HAP-1 (cell line): ENCODE measurements at regions not wholly inside any gene's neighbourhood (a gene's known extent, or its start where the extent isn't known, plus 50 kb on each side); places are given as distances from the start of the nearest gene placed in this dataset.
A peak's percentile ranks its signal among the peaks of the same experiment; 100 is the strongest.
"Not testable (repeated sequence)": the region's sequence is repeated elsewhere in the genome, so short reads cannot be mapped to it uniquely, and the experiment has no call there.

Experiments used
- DNase-seq, 2 experiments: peaks; one replicate each; pipeline ENCODE4 v3.0.0-alpha.2; 2016 to 2020; ENCODE audit warnings: low spot score in 2 of 2
- H3K27me3 ChIP-seq: fragments of 250-450 bp; sonication (Bioruptor Pico); 2 replicates; pipeline ENCODE4 v1.5.1; 2020; ENCODE audit warnings: low read depth, mild to moderate bottlenecking, moderate library complexity
- H3K36me3 ChIP-seq: fragments of 250-450 bp; sonication (Bioruptor Pico); replicated peaks from 2 replicates; pipeline ENCODE4 v1.5.1; 2020; ENCODE audit warnings: mild to moderate bottlenecking
- H3K4me1 ChIP-seq: fragments of 250-450 bp; sonication (Bioruptor Pico); 2 replicates; pipeline ENCODE4 v1.5.1; 2020; ENCODE audit warnings: mild to moderate bottlenecking
- H3K4me3 ChIP-seq: fragments of 250-450 bp; sonication (Bioruptor Pico); 2 replicates; pipeline ENCODE4 v1.5.1; 2020; ENCODE audit warnings: mild to moderate bottlenecking, moderate library complexity
- H3K9me3 ChIP-seq: fragments of 250-450 bp; sonication (Bioruptor Pico); 2 replicates; pipeline ENCODE4 v1.5.1; 2020; ENCODE audit warnings: mild to moderate bottlenecking, moderate library complexity
- in situ Hi-C: fragments of 300-500 bp; cut with MboI; formaldehyde crosslinking; loops from 3 replicates; pipeline ENCODE4 v1.14.3; 2020; ENCODE audit warnings: low sequenced_read_pairs, inconsistent platforms, mixed read lengths

- Histone ChIP-seq H3K4me3 (no peak overlapping the region), H3K27me3 (no peaks in the 10 kb centered on the region), H3K4me1 (no peaks in the 10 kb centered on the region), H3K36me3 (no peaks in the 10 kb centered on the region), H3K9me3 (no peaks in the 10 kb centered on the region)
- DNase-seq, result no peak
- in situ Hi-C loops, result no loop called here
These were observed 79.7 kb downstream of the ZNF648 start for GRCh38 chr1:181981821-181982220.

GRCh38 chr1:181972256-181972655 is 89.3 kb downstream of the ZNF648 start:
- in situ Hi-C loops, result no loop called here
- Histone ChIP-seq H3K4me1 (no peaks in the 10 kb centered on the region), H3K9me3 (no peaks in the 10 kb centered on the region), H3K27me3 (no peaks in the 10 kb centered on the region), H3K4me3 (no peak overlapping the region), H3K36me3 (no peaks in the 10 kb centered on the region)
- no peak for DNase-seq

DNA sequence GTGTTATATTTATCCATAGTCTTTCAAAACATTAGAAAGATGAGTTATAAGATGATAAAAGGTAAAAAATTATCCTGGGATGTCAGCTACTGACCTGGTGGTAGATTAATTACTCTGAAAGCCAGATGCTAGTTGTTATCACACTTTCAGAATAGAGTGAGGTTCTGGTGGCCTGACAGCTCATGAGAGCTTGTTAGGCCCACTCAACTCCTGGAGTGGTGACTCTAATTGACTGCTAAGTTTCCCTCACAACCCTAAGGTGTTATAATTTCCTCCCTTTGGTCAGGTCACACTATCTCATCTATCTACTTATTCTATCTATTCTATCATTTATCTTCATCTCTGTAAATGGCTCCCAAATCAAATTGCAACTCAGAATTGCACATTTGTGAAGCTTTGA is 90.1 kb downstream of the ZNF648 start:
- Histone ChIP-seq H3K27me3 (no peaks in the 10 kb centered on the region), H3K36me3 (no peaks in the 10 kb centered on the region), H3K9me3 (no peaks in the 10 kb centered on the region), H3K4me1 (no peaks in the 10 kb centered on the region), H3K4me3 (no peak overlapping the region)
- DNase-seq, result no peak
- in situ Hi-C loops, result no loop called here

DNA sequence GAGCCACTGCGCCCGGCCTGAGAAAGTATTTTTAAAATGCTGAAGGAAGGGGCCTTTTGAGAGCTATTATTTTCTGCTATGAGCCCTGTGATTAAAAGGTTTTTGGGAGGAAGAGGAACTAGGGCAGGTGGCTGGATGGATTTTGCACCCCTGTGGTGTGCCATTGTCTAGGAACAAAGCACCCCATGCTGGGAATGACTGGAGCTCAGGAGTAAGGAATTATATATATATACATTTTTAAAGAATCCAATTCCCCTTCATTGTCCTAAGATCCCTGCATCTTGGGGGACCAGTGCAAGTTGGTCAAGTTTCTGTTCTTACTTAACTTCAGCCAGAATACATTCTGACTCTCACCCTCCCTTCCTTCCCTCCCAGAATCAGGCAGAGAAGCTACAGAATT is 91.6 kb downstream of the ZNF648 start:
- no peak for DNase-seq
- H3K27me3 ChIP-seq, result no peaks in the 10 kb centered on the region
- in situ Hi-C loops, result no loop called here
- no peaks in the 10 kb centered on the region for H3K4me1 ChIP-seq
- no peak overlapping the region for H3K4me3 ChIP-seq
- no peaks in the 10 kb centered on the region for H3K9me3 ChIP-seq
- H3K36me3 ChIP-seq, result no peaks in the 10 kb centered on the region

GRCh38 chr1:181954696-181955095 is 106.8 kb downstream of the ZNF648 start:
- H3K27me3 ChIP-seq, H3K9me3 ChIP-seq, H3K36me3 ChIP-seq, H3K4me1 ChIP-seq, in situ Hi-C loops, H3K4me3 ChIP-seq, DNase-seq: not testable (repeated sequence)

- H3K4me1 ChIP-seq, H3K27me3 ChIP-seq, DNase-seq, H3K36me3 ChIP-seq, in situ Hi-C loops, H3K4me3 ChIP-seq, H3K9me3 ChIP-seq: not testable (repeated sequence)
These were observed 107.3 kb downstream of the ZNF648 start for GRCh38 chr1:181954178-181954577.

DNA sequence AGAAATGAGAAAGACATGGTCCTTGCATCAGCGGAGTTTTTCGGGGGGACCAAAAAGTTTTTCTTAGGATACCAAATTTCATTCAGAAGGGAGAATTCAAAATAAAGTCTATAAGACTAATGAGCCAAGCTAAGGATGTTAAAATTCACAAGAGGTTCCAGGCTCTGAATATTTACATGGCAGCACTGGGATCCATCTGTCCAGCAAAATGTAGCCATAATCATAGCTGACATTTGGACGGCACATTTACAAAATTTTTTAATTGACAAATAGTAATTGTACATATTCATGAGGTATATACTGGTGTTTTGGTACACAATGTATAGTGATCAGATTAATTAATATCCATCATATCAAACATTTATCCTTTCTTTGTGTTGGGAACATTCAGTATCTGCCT is 107.9 kb downstream of the ZNF648 start:
- no peak overlapping the region for H3K4me3 ChIP-seq
- H3K27me3 ChIP-seq, result no peaks in the 10 kb centered on the region
- H3K4me1 ChIP-seq, result no peaks in the 10 kb centered on the region
- no peaks in the 10 kb centered on the region for H3K9me3 ChIP-seq
- no peak for DNase-seq
- in situ Hi-C loops, result no loop called here
- H3K36me3 ChIP-seq, result no peaks in the 10 kb centered on the region

GRCh38 chr1:181951213-181951612 is 110.3 kb downstream of the ZNF648 start:
- H3K27me3 ChIP-seq, result no peaks in the 10 kb centered on the region
- in situ Hi-C loops, result no loop called here
- no peak for DNase-seq
- no peaks in the 10 kb centered on the region for H3K9me3 ChIP-seq
- H3K4me1 ChIP-seq, result no peaks in the 10 kb centered on the region
- H3K4me3 ChIP-seq, result no peak overlapping the region
- no peaks in the 10 kb centered on the region for H3K36me3 ChIP-seq

DNA sequence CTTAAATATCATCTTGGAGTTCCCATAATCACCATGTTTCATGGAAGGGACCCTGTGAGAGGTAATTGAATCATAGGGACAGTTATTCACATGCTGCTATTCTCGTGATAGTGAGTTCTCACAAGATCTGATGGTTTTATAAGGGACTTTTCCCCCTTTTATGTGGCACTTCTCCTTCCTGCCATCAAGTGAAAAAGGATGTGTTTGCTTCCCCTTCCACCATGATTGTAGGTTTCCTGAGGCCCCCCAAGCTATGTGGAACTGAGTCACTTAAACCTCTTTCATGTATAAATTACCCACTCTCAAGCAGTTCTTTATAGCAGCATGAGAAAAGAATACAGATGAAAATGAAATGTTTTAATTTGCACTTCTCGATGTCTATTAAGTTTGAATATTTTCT is 112.0 kb downstream of the ZNF648 start:
- DNase-seq, result no peak
- H3K4me1 ChIP-seq, result no peaks in the 10 kb centered on the region
- no peaks in the 10 kb centered on the region for H3K9me3 ChIP-seq
- no peak overlapping the region for H3K4me3 ChIP-seq
- H3K36me3 ChIP-seq, result no peaks in the 10 kb centered on the region
- no peaks in the 10 kb centered on the region for H3K27me3 ChIP-seq
- in situ Hi-C loops, result loop anchor here (25.0 kb wide), 1 partner anchor 462 kb away; the partner anchor contains the start of gene CACNA1E

- H3K36me3 ChIP-seq, result no peaks in the 10 kb centered on the region
- H3K27me3 ChIP-seq, result no peaks in the 10 kb centered on the region
- in situ Hi-C loops, result loop anchor here (25.0 kb wide), 1 partner anchor 461 kb away; the partner anchor contains the start of gene CACNA1E
- no peaks in the 10 kb centered on the region for H3K9me3 ChIP-seq
- DNase-seq, result no peak
- H3K4me3 ChIP-seq, result no peak overlapping the region
- H3K4me1 ChIP-seq, result no peaks in the 10 kb centered on the region
These were observed 113.1 kb downstream of the ZNF648 start for GRCh38 chr1:181948372-181948771.

DNA sequence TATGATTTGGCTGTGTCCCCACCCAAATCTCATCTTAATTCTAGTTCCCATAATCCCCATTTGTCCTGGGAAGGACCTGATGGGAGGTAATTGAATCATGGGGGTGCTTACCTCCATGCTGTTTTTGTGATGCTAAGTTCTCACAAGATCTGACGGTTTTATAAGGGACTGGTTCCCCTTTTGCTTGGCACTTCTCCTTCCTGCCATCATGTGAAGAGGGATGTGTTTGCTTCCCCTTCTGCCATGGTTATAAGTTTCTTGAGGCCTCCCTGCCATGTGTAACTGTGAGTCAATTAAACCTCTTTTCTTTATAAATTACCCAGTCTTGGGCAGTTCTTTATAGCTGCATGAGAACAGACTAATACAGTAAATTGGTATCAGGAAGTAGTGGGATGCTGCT is 114.1 kb downstream of the ZNF648 start:
- no peak overlapping the region for H3K4me3 ChIP-seq
- no peak for DNase-seq
- in situ Hi-C loops, result loop anchor here (25.0 kb wide), 1 partner anchor 460 kb away; the partner anchor contains the start of gene CACNA1E
- no peaks in the 10 kb centered on the region for H3K27me3 ChIP-seq
- H3K36me3 ChIP-seq, result no peaks in the 10 kb centered on the region
- no peaks in the 10 kb centered on the region for H3K9me3 ChIP-seq
- no peaks in the 10 kb centered on the region for H3K4me1 ChIP-seq

DNA sequence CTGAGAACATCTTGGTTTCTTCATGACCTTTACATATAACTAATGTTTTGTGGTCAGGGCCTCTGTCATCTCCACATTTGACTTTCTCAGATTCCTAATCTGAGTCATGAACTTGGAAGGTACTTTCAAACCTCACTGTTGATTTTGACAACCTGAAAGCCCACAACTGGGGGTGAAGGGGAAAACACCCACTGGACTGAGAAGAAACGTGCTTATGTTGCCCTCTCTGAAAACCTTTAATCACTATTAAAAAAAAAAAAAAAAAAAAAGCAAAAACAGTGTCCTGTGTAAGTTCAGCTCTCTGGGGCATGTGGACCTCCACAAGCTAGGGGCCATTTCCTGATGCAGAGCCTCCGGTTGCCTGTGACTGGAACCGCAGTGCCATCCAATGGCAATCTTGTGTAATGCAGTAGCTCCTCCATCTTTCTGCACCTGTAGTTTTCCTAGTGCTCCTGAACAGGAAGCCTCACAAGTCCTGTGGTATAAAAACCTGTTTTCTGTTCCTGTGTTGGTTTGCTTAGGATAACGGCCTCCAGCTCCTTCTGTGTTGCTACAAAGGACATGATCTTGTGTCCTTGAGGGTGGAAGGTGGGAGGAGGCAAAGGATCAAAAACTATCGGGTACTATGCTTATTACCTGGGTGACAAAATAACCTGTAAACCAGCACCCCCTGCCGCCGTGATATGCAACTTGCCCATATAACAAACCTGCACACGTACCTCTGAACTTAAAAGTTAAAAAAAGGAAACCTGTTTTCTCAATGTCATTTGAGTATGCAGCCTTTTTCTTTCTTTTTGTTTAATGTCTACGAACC is 124.5 kb downstream of the ZNF648 start:
- Histone ChIP-seq H3K36me3 (no peaks in the 10 kb centered on the region), H3K9me3 (no peaks in the 10 kb centered on the region), H3K27me3 (no peaks in the 10 kb centered on the region), H3K4me1 (no peaks in the 10 kb centered on the region), H3K4me3 (no peak overlapping the region)
- in situ Hi-C loops, result loop anchor here (25.0 kb wide), 1 partner anchor 450 kb away; the partner anchor contains the start of gene CACNA1E
- peak; percentile 29 to 68 for DNase-seq

- Histone ChIP-seq H3K9me3 (no peaks in the 10 kb centered on the region), H3K27me3 (no peaks in the 10 kb centered on the region), H3K4me3 (no peak overlapping the region), H3K36me3 (no peaks in the 10 kb centered on the region), H3K4me1 (no peaks in the 10 kb centered on the region)
- in situ Hi-C loops, result loop anchor here (25.0 kb wide), 1 partner anchor 449 kb away; the partner anchor contains the start of gene CACNA1E
- DNase-seq, result no peak
These were observed 125.2 kb downstream of the ZNF648 start for GRCh38 chr1:181936269-181936668.

- Histone ChIP-seq H3K4me1 (no peaks in the 10 kb centered on the region), H3K36me3 (no peaks in the 10 kb centered on the region), H3K27me3 (no peaks in the 10 kb centered on the region), H3K4me3 (no peak overlapping the region), H3K9me3 (no peaks in the 10 kb centered on the region)
- in situ Hi-C loops, result loop anchor here (25.0 kb wide), 1 partner anchor 445 kb away; the partner anchor contains the start of gene CACNA1E
- no peak for DNase-seq
These were observed 129.6 kb downstream of the ZNF648 start for GRCh38 chr1:181931873-181932272.
